SK-N-SH (cell line): ENCODE measurements at regions not wholly inside any gene's neighbourhood (a gene's known extent, or its start where the extent isn't known, plus 50 kb on each side); places are given as distances from the start of the nearest gene placed in this dataset.

Experiments used
- EZH2phosphoT487 ChIP-seq: fragments of 200-600 bp; sonication (generic); IDR thresholded peaks from 2 replicates; pipeline ENCODE4 v1.6.1; 2017; ENCODE audit warnings: low read depth, mixed run types, mild to moderate bottlenecking, antibody characterized with exemption, moderate library complexity, borderline replicate concordance
- POLR2AphosphoS5 ChIP-seq: IDR thresholded peaks from 2 replicates; pipeline ENCODE4 v1.6.1; 2012; ENCODE audit warnings: low read depth, low read length
- RAD21 ChIP-seq: IDR thresholded peaks from 2 replicates; pipeline ENCODE4 v1.6.1; 2012; ENCODE audit warnings: mild to moderate bottlenecking, low read length
- TF ChIP-seq, protein P1 (sequence below): fragments of 200-600 bp; sonication (generic); IDR thresholded peaks from 2 replicates; pipeline ENCODE4 v1.6.1; 2017; ENCODE audit warnings: antibody characterized with exemption, mild to moderate bottlenecking, moderate library complexity

- TF ChIP-seq RAD21 (peak; percentile 35; the same call in 1 of the 2 replicates), POLR2AphosphoS5 (peak; percentile 97), EZH2phosphoT487 (no peak)
- TF ChIP-seq, protein P1, sequence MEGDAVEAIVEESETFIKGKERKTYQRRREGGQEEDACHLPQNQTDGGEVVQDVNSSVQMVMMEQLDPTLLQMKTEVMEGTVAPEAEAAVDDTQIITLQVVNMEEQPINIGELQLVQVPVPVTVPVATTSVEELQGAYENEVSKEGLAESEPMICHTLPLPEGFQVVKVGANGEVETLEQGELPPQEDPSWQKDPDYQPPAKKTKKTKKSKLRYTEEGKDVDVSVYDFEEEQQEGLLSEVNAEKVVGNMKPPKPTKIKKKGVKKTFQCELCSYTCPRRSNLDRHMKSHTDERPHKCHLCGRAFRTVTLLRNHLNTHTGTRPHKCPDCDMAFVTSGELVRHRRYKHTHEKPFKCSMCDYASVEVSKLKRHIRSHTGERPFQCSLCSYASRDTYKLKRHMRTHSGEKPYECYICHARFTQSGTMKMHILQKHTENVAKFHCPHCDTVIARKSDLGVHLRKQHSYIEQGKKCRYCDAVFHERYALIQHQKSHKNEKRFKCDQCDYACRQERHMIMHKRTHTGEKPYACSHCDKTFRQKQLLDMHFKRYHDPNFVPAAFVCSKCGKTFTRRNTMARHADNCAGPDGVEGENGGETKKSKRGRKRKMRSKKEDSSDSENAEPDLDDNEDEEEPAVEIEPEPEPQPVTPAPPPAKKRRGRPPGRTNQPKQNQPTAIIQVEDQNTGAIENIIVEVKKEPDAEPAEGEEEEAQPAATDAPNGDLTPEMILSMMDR: peak; percentile 22; the same call in 1 of the 2 replicates
Observed at GRCh38 chr7:66493235-66494205, 135.2 kb upstream of the KCTD7 start.
